Lower leg skin (tissue), 3 donors: ENCODE measurements at regions not wholly inside any gene's neighbourhood (a gene's known extent, or its start where the extent isn't known, plus 50 kb on each side); places are given as distances from the start of the nearest gene placed in this dataset.

Experiments used
- CTCF ChIP-seq, 3 donors: fragments of 450-650 bp; IDR thresholded peaks; one replicate each; pipeline ENCODE4 v1.5.1; 2016; ENCODE audit warnings: antibody characterized with exemption in 3 of 3, mild to moderate bottlenecking in 3 of 3, moderate library complexity in 2 of 3
- POLR2A ChIP-seq, 2 donors: fragments of 450-650 bp; IDR thresholded peaks; one replicate each; pipeline ENCODE4 v1.6.1; 2016 to 2017; ENCODE audit warnings: antibody characterized with exemption in 2 of 2, mild to moderate bottlenecking in 1 of 2, moderate library complexity in 1 of 2

- TF ChIP-seq POLR2A (IDR thresholded peaks at IDR 0.05) (no peak), CTCF (IDR thresholded peaks at IDR 0.05) (no peak)
These were observed 1216.9 kb upstream of the GBE1 start for GRCh38 chr3:82978368-82978767.
